Natural killer cell treated with Interleukin-12 subunit alpha and Interleukin-12 subunit beta and Interleukin-15 and Interleukin-18, amount 100 ng/mL, for 72 hours (primary cell): ENCODE measurements at regions not wholly inside any gene's neighbourhood (a gene's known extent, or its start where the extent isn't known, plus 50 kb on each side); places are given as distances from the start of the nearest gene placed in this dataset.
"Not testable (repeated sequence)": the region's sequence is repeated elsewhere in the genome, so short reads cannot be mapped to it uniquely, and the experiment has no call there.

Source experiments
- ATAC-seq, 2 donors: fragments of 150-1000 bp; cut with Tn5 transposase in 1 of 2; sonication (Bioruptor Pico), chemical (Tn5 transposase) in 1 of 2; 2 replicates each; pipeline ENCODE4 v1.10.0; 2021
- DNase-seq: peaks from one replicate; pipeline ENCODE4 v3.0.0; 2022; ENCODE audit warnings: low spot score
- H3K27ac Mint-ChIP-seq, 2 donors: 1 replicate in 1 of 2; 2 replicates in 1 of 2; pipeline ENCODE4 v1.8.0; 2022; ENCODE audit warnings: mixed read lengths in 2 of 2, mild to moderate bottlenecking in 1 of 2, moderate library complexity in 1 of 2
- H3K27me3 Mint-ChIP-seq, 2 donors: 1 replicate in 1 of 2; 2 replicates in 1 of 2; pipeline ENCODE4 v1.8.0; 2022; ENCODE audit warnings: mixed read lengths in 2 of 2
- H3K36me3 Mint-ChIP-seq: one replicate; pipeline ENCODE4 v1.8.0; 2022; ENCODE audit warnings: mixed read lengths
- H3K4me1 Mint-ChIP-seq, 2 donors: 1 replicate in 1 of 2; 2 replicates in 1 of 2; pipeline ENCODE4 v1.8.0; 2022; ENCODE audit warnings: low read depth in 2 of 2, mixed read lengths in 2 of 2, mild to moderate bottlenecking in 1 of 2
- H3K4me3 Mint-ChIP-seq: one replicate; pipeline ENCODE4 v1.8.0; 2022; ENCODE audit warnings: mixed read lengths
- H3K9me3 Mint-ChIP-seq: 2 replicates; pipeline ENCODE4 v1.8.0; 2022; ENCODE audit warnings: mixed read lengths

- no peaks in the 10 kb centered on the region for H3K27me3 Mint-ChIP-seq
- peaks cover 19 to 33% of the 10 kb centered on the region in 2 donors for H3K4me1 Mint-ChIP-seq
- H3K4me3 Mint-ChIP-seq: no peak overlapping the region
- H3K9me3 Mint-ChIP-seq: no peaks in the 10 kb centered on the region
- peak overlapping the region in 1 of 2 donors; percentile 56 for H3K27ac Mint-ChIP-seq
- ATAC-seq (no peak), DNase-seq (no peak)
- H3K36me3 Mint-ChIP-seq: peaks cover 11% of the 10 kb centered on the region
Measured at GRCh38 chr2:144124882-144125281, 395.0 kb downstream of the ZEB2 start.

DNA sequence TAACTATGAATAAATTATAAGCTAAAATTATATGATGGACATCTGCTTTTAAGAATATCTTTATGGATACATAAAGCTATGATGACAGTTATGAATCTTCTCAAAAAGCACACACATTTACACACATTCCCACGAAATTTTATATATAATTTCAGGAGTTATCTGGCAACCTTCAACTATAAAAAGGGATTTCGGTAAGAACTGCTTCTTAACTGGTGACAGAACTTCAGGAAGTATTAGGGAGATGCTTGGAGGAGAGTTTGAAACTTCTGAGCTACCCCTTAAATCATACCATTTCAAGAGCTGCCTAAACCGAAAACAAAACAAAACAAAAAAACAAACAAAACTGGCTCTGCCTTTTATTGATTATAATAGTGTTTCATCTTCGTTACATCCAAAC lies 399.4 kb downstream of the ZEB2 start:
- Mint-ChIP-seq H3K36me3 (peaks cover 6% of the 10 kb centered on the region), H3K27me3 (no peaks in the 10 kb centered on the region), H3K27ac (no peak overlapping the region), H3K4me1 (peaks cover 3 to 12% of the 10 kb centered on the region in 2 donors), H3K4me3 (no peak overlapping the region), H3K9me3 (no peaks in the 10 kb centered on the region)
- ATAC-seq (no peak), DNase-seq (no peak)

DNA sequence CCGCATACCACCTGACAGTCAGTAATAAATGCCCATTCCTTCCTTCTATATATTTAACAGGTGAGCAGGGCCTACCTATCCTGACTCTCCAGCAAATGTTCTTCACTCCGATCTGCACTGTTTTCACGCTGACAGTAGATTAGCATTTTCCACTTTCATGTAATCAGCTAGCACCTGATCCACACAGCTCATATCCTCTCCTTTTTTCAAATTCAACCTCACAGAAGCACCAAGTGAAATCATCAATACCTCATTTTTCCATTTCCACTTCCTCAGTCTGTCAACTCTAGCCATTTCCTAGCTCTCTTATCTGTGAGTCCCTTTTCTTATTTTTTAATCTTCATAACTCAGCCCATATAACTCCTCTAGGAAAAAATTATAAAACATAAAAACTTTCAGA lies 402.8 kb downstream of the ZEB2 start:
- Mint-ChIP-seq H3K36me3 (peaks cover 9% of the 10 kb centered on the region), H3K9me3 (peaks cover 4% of the 10 kb centered on the region), H3K27me3 (no peaks in the 10 kb centered on the region), H3K4me3 (no peak overlapping the region), H3K4me1 (peaks cover 12 to 17% of the 10 kb centered on the region in 2 donors), H3K27ac (no peak overlapping the region)
- no peak for DNase-seq
- no peak for ATAC-seq

DNA sequence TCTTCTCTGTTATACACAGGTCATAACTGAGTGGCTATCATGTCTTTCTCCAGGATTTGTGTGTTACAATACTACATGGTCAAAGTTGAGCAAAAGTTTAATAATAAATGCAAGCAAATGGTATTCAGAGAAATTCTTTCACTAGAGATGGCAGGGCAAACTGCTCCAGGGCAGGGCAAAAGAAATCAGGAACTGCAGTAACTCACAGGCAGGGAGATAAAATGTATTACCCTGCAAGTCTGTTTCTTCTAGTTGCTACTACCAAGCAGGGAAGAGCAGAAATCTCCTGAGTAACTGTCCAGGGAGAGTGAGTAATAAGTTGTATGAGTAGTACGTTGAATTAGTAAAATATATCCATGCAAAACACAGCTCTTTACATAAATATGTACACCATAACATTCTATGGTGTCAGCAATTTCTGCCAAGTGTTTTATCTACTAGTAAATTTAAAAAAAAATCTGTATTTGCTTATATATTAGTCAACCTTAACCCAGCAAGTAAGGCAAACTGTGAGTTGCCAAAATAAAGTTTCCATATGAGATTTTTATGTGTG lies 404.1 kb downstream of the ZEB2 start:
- no peak for ATAC-seq
- no peak for DNase-seq
- Mint-ChIP-seq H3K4me3 (no peak overlapping the region), H3K4me1 (peaks cover 12 to 17% of the 10 kb centered on the region in 2 donors), H3K9me3 (peaks cover 4% of the 10 kb centered on the region), H3K27ac (no peak overlapping the region), H3K27me3 (no peaks in the 10 kb centered on the region), H3K36me3 (peaks cover 19% of the 10 kb centered on the region)

DNA sequence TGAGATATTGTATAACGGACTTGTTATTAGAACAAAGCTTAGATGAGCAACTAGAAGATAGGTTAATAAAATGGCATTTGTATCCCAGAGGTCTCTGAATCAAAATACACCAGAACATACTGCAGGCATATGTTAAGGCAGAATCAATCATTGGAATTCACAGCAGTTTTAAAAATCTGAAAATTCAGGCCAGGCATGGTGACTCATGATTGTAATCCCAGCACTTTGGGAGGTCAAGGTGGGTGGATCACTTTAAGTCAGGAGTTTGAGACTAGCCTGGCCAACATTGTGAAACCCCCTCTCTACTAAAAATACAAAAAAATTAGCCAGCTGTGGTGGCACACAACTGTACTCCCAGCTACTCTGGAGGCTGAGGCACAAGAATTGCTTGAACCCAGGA lies 405.2 kb downstream of the ZEB2 start:
- no peak overlapping the region for H3K4me3 Mint-ChIP-seq
- peaks cover 4% of the 10 kb centered on the region for H3K9me3 Mint-ChIP-seq
- no peaks in the 10 kb centered on the region for H3K27me3 Mint-ChIP-seq
- H3K27ac Mint-ChIP-seq: no peak overlapping the region
- DNase-seq (no peak), ATAC-seq (no peak)
- peaks cover 21% of the 10 kb centered on the region for H3K36me3 Mint-ChIP-seq
- H3K4me1 Mint-ChIP-seq: peaks cover 12 to 17% of the 10 kb centered on the region in 2 donors

DNA sequence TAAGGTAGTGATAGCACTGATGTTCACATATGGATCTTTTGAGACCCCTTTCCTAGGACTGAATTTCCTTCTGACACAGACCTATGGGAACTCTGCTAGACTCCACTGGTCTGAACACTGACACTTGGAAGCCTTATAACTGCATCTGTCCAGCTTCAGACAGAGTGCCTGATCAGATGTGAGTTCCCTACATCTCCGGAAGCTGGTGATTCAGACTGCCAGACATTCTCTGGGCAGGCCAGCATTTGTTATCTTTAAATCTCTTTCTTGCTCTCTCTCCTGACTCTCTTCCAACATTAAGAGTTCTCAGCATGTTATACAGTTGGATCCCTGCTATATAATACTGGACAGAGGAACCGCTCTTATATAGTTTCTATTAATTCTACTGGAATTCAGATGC lies 408.5 kb downstream of the ZEB2 start:
- peaks cover 41% of the 10 kb centered on the region for H3K36me3 Mint-ChIP-seq
- H3K27me3 Mint-ChIP-seq: no peaks in the 10 kb centered on the region
- no peak overlapping the region for H3K4me3 Mint-ChIP-seq
- ATAC-seq (no peak), DNase-seq (no peak)
- H3K27ac Mint-ChIP-seq: no peak overlapping the region
- peaks cover 15% of the 10 kb centered on the region in 2 donors for H3K4me1 Mint-ChIP-seq
- H3K9me3 Mint-ChIP-seq: peaks cover 8% of the 10 kb centered on the region

DNA sequence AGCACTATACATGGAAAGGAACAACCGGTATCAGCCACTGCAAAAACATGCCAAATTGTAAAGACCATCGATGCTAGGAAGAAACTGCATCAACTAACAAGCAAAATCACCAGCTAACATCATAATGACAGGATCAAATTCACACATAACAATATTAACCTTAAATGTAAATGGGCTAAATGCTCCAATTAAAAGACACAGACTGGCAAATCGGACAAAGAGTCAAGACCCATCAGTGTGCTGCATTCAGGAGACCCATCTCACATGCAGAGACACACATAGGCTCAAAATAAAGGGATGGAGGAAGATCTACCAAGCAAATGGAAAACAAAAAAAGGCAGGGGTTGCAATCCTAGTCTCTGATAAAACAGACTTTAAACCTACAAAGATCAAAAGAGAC lies 413.8 kb downstream of the ZEB2 start:
- H3K27me3 Mint-ChIP-seq, DNase-seq, ATAC-seq, H3K9me3 Mint-ChIP-seq, H3K4me3 Mint-ChIP-seq, H3K27ac Mint-ChIP-seq: not testable (repeated sequence)
- H3K4me1 Mint-ChIP-seq: peaks cover 9 to 11% of the 10 kb centered on the region in 2 donors
- H3K36me3 Mint-ChIP-seq: peaks cover 48% of the 10 kb centered on the region

GRCh38 chr2:144102386-144102785 lies 417.5 kb downstream of the ZEB2 start:
- ATAC-seq (no peak), DNase-seq (no peak)
- Mint-ChIP-seq H3K36me3 (peaks cover 32% of the 10 kb centered on the region), H3K27ac (no peak overlapping the region), H3K27me3 (no peaks in the 10 kb centered on the region), H3K9me3 (peaks cover 7% of the 10 kb centered on the region), H3K4me3 (no peak overlapping the region), H3K4me1 (peaks cover 21 to 39% of the 10 kb centered on the region in 2 donors)

DNA sequence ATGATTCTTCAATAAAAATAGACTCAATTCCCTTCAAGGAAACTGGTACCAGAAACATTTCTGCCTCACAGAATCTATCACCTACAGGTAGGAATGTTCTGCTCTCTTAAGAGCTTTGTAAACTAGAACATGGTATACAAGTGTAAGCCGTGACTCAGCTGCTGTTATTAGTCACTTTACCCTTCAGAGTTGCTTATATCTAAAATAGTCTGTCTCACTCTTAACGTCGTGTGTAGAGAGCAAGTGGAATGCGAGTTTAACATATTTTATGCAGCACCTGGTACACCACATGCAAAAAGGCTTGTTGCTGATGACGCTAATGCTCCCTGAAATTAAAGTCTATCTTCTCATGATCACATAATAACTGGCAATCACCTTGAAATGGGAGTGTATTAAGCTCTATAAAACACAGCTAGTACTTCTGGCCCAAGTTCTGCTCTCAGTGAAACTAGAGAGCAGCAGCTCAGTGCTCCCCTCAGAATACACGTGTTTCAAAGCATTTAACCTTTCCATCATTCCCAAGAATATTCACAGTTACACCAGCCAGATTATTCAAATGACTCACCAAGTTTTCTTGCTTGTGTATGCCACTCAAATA lies 420.0 kb downstream of the ZEB2 start:
- Mint-ChIP-seq H3K9me3 (no peaks in the 10 kb centered on the region), H3K36me3 (peaks cover 12% of the 10 kb centered on the region), H3K27me3 (no peaks in the 10 kb centered on the region), H3K4me3 (peak overlapping the region; percentile 59), H3K27ac (peak overlapping the region; percentile 49 to 85), H3K4me1 (peaks cover 21 to 46% of the 10 kb centered on the region in 2 donors)
- DNase-seq (no peak), ATAC-seq (peak in 1 of 2 donors; percentile 79)

GRCh38 chr2:144099340-144099739 lies 420.6 kb downstream of the ZEB2 start:
- Mint-ChIP-seq H3K9me3 (peaks cover 3% of the 10 kb centered on the region), H3K27ac (peak overlapping the region; percentile 49 to 85), H3K4me3 (peak overlapping the region; percentile 59), H3K36me3 (peaks cover 15% of the 10 kb centered on the region), H3K27me3 (no peaks in the 10 kb centered on the region), H3K4me1 (peaks cover 22 to 49% of the 10 kb centered on the region in 2 donors)
- ATAC-seq (no peak), DNase-seq (no peak)

DNA sequence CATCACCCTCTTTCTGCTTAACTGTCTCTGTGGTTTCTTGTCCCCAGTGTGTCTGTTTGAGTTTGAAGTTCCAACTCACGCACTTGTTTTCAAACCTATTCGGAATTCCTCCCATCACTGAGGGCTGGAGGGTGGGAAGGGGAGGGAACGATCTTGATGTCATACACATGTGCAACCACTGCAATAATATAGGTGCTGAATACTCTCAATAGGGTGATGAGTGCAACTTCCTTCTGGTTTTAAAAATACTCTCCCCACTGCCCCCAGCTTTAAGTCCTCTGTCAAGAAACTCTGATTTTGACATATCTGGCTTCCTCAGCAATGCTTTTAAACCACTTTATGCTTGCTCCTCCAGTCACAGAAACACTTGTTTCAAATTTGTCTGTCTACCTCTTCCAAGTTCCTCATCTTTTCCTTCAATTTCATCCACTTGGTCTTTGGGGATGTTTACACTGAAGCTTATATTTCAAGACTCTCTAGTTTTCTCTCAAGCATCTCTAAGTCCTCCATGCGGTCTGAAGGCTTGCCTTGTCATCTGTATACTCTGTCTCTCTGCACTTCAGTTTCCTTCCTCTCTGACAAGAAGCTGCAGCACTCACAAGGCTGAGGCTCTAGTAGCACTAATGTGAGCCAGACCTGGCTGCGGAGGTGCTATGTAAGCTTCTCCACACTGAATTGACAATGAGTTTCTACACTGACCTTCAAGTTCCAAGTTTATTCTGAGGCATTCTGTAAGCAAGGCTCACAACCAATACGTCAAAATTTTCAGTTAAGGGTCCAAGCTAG lies 422.3 kb downstream of the ZEB2 start:
- H3K4me3 Mint-ChIP-seq: peak overlapping the region; percentile 68

DNA sequence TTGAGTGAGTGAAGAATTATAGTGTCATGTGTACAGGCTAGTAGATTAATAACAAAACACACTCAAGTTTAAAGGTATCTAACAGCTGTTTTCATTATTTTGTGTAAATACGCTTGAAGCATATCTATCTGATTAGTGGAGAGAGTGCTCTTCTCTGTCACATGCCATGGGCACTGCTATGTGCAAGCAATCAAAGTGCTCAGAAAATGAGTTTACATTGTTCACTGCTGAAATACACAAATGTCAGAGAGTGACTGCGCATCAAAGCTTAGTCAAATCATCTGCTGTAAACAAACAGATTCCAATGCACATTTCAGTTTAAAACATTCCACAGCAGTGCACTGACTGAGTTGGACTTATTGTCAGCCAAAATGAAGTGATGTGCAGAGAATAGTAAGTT lies 423.4 kb downstream of the ZEB2 start:
- Mint-ChIP-seq H3K36me3 (peaks cover 28% of the 10 kb centered on the region), H3K9me3 (peaks cover 6% of the 10 kb centered on the region), H3K4me1 (peaks cover 21 to 48% of the 10 kb centered on the region in 2 donors), H3K27me3 (no peaks in the 10 kb centered on the region), H3K27ac (peak overlapping the region in 1 of 2 donors; percentile 85), H3K4me3 (no peak overlapping the region)
- DNase-seq (no peak), ATAC-seq (no peak)

More for the DNA sequence above, 422.3 kb downstream of the ZEB2 start:
- Mint-ChIP-seq H3K36me3 (peaks cover 17% of the 10 kb centered on the region), H3K9me3 (peaks cover 6% of the 10 kb centered on the region), H3K27ac (peak overlapping the region; percentile 63 to 85), H3K4me1 (peaks cover 19 to 48% of the 10 kb centered on the region in 2 donors), H3K27me3 (no peaks in the 10 kb centered on the region)
- DNase-seq (no peak), ATAC-seq (peak; percentile 83 to 91)

GRCh38 chr2:144094408-144095151 lies 425.3 kb downstream of the ZEB2 start:
- H3K36me3 Mint-ChIP-seq: peaks cover 39% of the 10 kb centered on the region
- H3K27me3 Mint-ChIP-seq: no peaks in the 10 kb centered on the region
- H3K9me3 Mint-ChIP-seq: peaks cover 6% of the 10 kb centered on the region
- ATAC-seq (no peak), DNase-seq (no peak)
- H3K4me3 Mint-ChIP-seq: peak overlapping the region; percentile 40
- H3K4me1 Mint-ChIP-seq: peaks cover 20 to 42% of the 10 kb centered on the region in 2 donors
- H3K27ac Mint-ChIP-seq: peak overlapping the region; percentile 31 to 48
